Neural cell (in vitro differentiated cells): ENCODE measurements at regions not wholly inside any gene's neighbourhood (a gene's known extent, or its start where the extent isn't known, plus 50 kb on each side); places are given as distances from the start of the nearest gene placed in this dataset.

Experiments
- H2AFZ ChIP-seq: fragments of 200-600, 300-800 bp; sonication (generic), shearing (Covaris generic); 2 replicates; pipeline ENCODE4 v1.6.0; 2014; ENCODE audit warnings: low read depth, mild to moderate bottlenecking, antibody characterized with exemption, low read length, moderate library complexity
- H3F3A ChIP-seq: fragments of 200-600 bp; shearing (Covaris generic); 2 replicates; pipeline ENCODE4 v1.6.1; 2016; ENCODE audit warnings: mild to moderate bottlenecking, moderate library complexity, mixed read lengths, antibody characterized with exemption, low read length; ENCODE audit not compliant: insufficient read depth, poor library complexity, severe bottlenecking
- H3K27ac ChIP-seq: fragments of 200-600, 300-800 bp; sonication (generic), shearing (Covaris generic); 2 replicates; pipeline ENCODE4 v1.5.1; 2014; ENCODE audit warnings: mild to moderate bottlenecking, low read length, moderate library complexity
- H3K27me3 ChIP-seq: fragments of 300-800, 200-600 bp; sonication (generic), shearing (Covaris generic); 2 replicates; pipeline ENCODE4 v1.6.0; 2014; ENCODE audit warnings: mild to moderate bottlenecking, low read depth, low read length, moderate library complexity; ENCODE audit not compliant: insufficient read depth
- H3K36me3 ChIP-seq: fragments of 300-800, 200-600 bp; sonication (generic), shearing (Covaris generic); 2 replicates; pipeline ENCODE4 v1.5.1; 2014; ENCODE audit warnings: mild to moderate bottlenecking, antibody characterized with exemption, low read length, moderate library complexity; ENCODE audit not compliant: insufficient read depth
- H3K4me2 ChIP-seq: fragments of 300-800, 200-600 bp; sonication (generic), shearing (Covaris generic); 2 replicates; pipeline ENCODE4 v1.6.0; 2014; ENCODE audit warnings: mild to moderate bottlenecking, low read length
- H3K4me3 ChIP-seq: fragments of 300-800, 200-600 bp; sonication (generic), shearing (Covaris generic); 2 replicates; pipeline ENCODE4 v1.5.1; 2014; ENCODE audit warnings: mild to moderate bottlenecking, low read length, moderate library complexity
- H3K79me2 ChIP-seq: fragments of 200-600 bp; shearing (Covaris generic); replicated peaks from 2 replicates; pipeline ENCODE4 v1.6.0; 2014; ENCODE audit warnings: mild to moderate bottlenecking, low read length, moderate library complexity; ENCODE audit not compliant: insufficient read depth
- H3K9ac ChIP-seq: fragments of 300-800, 200-600 bp; sonication (generic), shearing (Covaris generic); 2 replicates; pipeline ENCODE4 v1.6.1; 2016; ENCODE audit warnings: mild to moderate bottlenecking, low read length, mixed read lengths
- H3K9me2 ChIP-seq: fragments of 200-600 bp; shearing (Covaris generic); 2 replicates; pipeline ENCODE4 v1.6.1; 2016; ENCODE audit warnings: mild to moderate bottlenecking, low read length, mixed read lengths; ENCODE audit not compliant: insufficient read depth
- H3K9me3 ChIP-seq: fragments of 200-600, 300-800 bp; sonication (generic), shearing (Covaris generic); 2 replicates; pipeline ENCODE4 v1.6.1; 2016; ENCODE audit warnings: mild to moderate bottlenecking, mixed run types, low read length, moderate library complexity, mixed read lengths
- H4K20me1 ChIP-seq: fragments of 200-600 bp; shearing (Covaris generic); 2 replicates; pipeline ENCODE4 v1.6.1; 2016; ENCODE audit warnings: mild to moderate bottlenecking, mixed run types; ENCODE audit not compliant: insufficient read depth
- CTCF ChIP-seq: fragments of 450-650 bp; IDR thresholded peaks from 2 replicates; pipeline ENCODE4 v1.5.1; 2014; ENCODE audit warnings: antibody characterized with exemption, mild to moderate bottlenecking, moderate library complexity; ENCODE audit not compliant: poor library complexity, severe bottlenecking
- EP300 ChIP-seq: fragments of 450-650 bp; conservative IDR thresholded peaks from 2 replicates; pipeline ENCODE4 v1.6.1; 2014; ENCODE audit warnings: antibody characterized with exemption, mild to moderate bottlenecking, moderate library complexity; ENCODE audit not compliant: poor library complexity, severe bottlenecking
- EZH2 ChIP-seq: fragments of 200-600, 300-800 bp; shearing (Covaris generic), sonication (generic); IDR thresholded peaks from 2 replicates; pipeline ENCODE4 v1.6.1; 2014; ENCODE audit warnings: antibody characterized with exemption, low read length, borderline replicate concordance, mild to moderate bottlenecking; ENCODE audit not compliant: insufficient read depth, poor library complexity, severe bottlenecking
- MXI1 ChIP-seq: fragments of 450-650 bp; conservative IDR thresholded peaks from 2 replicates; pipeline ENCODE4 v1.6.1; 2014; ENCODE audit warnings: antibody characterized with exemption, mild to moderate bottlenecking; ENCODE audit not compliant: poor library complexity, severe bottlenecking
- POLR2AphosphoS5 ChIP-seq: IDR thresholded peaks from 2 replicates; pipeline ENCODE4 v1.6.1; 2012
- RAD21 ChIP-seq: fragments of 450-650 bp; conservative IDR thresholded peaks from 2 replicates; pipeline ENCODE4 v1.6.1; 2014; ENCODE audit warnings: antibody characterized with exemption, mild to moderate bottlenecking, moderate library complexity
- REST ChIP-seq: IDR thresholded peaks from 2 replicates; pipeline ENCODE4 v1.6.1; 2012; ENCODE audit warnings: borderline replicate concordance
- SMC3 ChIP-seq: fragments of 450-650 bp; conservative IDR thresholded peaks from 2 replicates; pipeline ENCODE4 v1.6.1; 2014; ENCODE audit warnings: antibody characterized with exemption, mild to moderate bottlenecking, moderate library complexity; ENCODE audit not compliant: poor library complexity
- TAF1 ChIP-seq: IDR thresholded peaks from 2 replicates; pipeline ENCODE4 v1.6.1; 2012; ENCODE audit warnings: low read depth

GRCh38 chr19:32173836-32174235 lies 171.6 kb upstream of the ZNF507 start:
- Histone ChIP-seq H3K9ac (no peak overlapping the region), H3K4me2 (no peak overlapping the region), H2AFZ (no peak overlapping the region), H3F3A (no peaks in the 10 kb centered on the region), H3K79me2 (no peaks in the 10 kb centered on the region), H3K4me3 (no peak overlapping the region), H3K9me3 (no peaks in the 10 kb centered on the region), H3K27me3 (no peaks in the 10 kb centered on the region), H4K20me1 (no peaks in the 10 kb centered on the region), H3K36me3 (no peaks in the 10 kb centered on the region), H3K9me2 (no peaks in the 10 kb centered on the region), H3K27ac (no peak overlapping the region)
- TF ChIP-seq EZH2 (no peak), POLR2AphosphoS5 (no peak), RAD21 (no peak), CTCF (no peak), MXI1 (no peak), EP300 (no peak), TAF1 (no peak), SMC3 (no peak)

GRCh38 chr19:32174386-32175113 lies 170.9 kb upstream of the ZNF507 start:
- H3K9ac ChIP-seq: no peak overlapping the region
- H3K9me3 ChIP-seq: no peaks in the 10 kb centered on the region
- no peaks in the 10 kb centered on the region for H3K79me2 ChIP-seq
- H3K9me2 ChIP-seq: no peaks in the 10 kb centered on the region
- H3K4me3 ChIP-seq: no peak overlapping the region
- H3K36me3 ChIP-seq: no peaks in the 10 kb centered on the region
- no peak overlapping the region for H3K27ac ChIP-seq
- H3F3A ChIP-seq: no peaks in the 10 kb centered on the region
- no peak overlapping the region for H2AFZ ChIP-seq
- no peaks in the 10 kb centered on the region for H4K20me1 ChIP-seq
- no peak overlapping the region for H3K4me2 ChIP-seq
- no peak for TF ChIP-seq SMC3
- TF ChIP-seq RAD21: no peak
- no peak for TF ChIP-seq EP300
- TF ChIP-seq MXI1: no peak
- TF ChIP-seq POLR2AphosphoS5: no peak
- no peak for TF ChIP-seq CTCF
- no peak for TF ChIP-seq EZH2
- no peak for TF ChIP-seq TAF1
- TF ChIP-seq REST: no peak
- no peaks in the 10 kb centered on the region for H3K27me3 ChIP-seq
